Vagina (tissue), 2 donors: ENCODE measurements at regions not wholly inside any gene's neighbourhood (a gene's known extent, or its start where the extent isn't known, plus 50 kb on each side); places are given as distances from the start of the nearest gene placed in this dataset.

Experiments used
- POLR2A ChIP-seq, 2 donors: fragments of 450-650 bp; IDR thresholded peaks; one replicate each; pipeline ENCODE4 v1.6.1; 2017; ENCODE audit warnings: antibody characterized with exemption in 2 of 2, mild to moderate bottlenecking in 2 of 2, moderate library complexity in 2 of 2
- TF ChIP-seq, protein P1 (sequence below), 3 experiments: fragments of 450-650 bp in 2 of 3; fragments of 200-600 bp in 1 of 3; sonication (generic) in 1 of 3; IDR thresholded peaks; one replicate each; pipeline ENCODE4 v1.5.1; 2017 to 2019; ENCODE audit warnings: antibody characterized with exemption in 3 of 3, mild to moderate bottlenecking in 2 of 3, moderate library complexity in 2 of 3

DNA sequence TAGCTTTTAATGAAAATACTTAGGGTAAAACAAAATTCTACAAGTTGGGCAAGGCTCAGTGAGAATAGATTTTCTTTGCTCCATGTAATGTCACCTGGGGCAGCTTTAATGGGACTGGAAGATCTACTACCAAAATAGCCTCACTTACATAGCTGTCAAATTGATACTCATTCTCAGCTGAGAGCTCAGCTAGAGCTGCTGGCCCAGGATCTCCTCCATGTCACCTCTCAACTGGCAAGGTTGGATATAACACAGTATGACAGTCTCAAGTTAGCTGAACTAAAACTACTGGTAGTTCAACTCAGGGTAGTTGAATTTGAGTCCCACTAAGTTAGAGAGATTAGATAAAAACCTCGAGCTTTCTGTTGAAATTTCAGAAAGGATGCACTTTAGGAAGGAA lies 218.5 kb upstream of the PLSCR5 start:
- TF ChIP-seq, protein P1, sequence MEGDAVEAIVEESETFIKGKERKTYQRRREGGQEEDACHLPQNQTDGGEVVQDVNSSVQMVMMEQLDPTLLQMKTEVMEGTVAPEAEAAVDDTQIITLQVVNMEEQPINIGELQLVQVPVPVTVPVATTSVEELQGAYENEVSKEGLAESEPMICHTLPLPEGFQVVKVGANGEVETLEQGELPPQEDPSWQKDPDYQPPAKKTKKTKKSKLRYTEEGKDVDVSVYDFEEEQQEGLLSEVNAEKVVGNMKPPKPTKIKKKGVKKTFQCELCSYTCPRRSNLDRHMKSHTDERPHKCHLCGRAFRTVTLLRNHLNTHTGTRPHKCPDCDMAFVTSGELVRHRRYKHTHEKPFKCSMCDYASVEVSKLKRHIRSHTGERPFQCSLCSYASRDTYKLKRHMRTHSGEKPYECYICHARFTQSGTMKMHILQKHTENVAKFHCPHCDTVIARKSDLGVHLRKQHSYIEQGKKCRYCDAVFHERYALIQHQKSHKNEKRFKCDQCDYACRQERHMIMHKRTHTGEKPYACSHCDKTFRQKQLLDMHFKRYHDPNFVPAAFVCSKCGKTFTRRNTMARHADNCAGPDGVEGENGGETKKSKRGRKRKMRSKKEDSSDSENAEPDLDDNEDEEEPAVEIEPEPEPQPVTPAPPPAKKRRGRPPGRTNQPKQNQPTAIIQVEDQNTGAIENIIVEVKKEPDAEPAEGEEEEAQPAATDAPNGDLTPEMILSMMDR (IDR thresholded peaks at IDR 0.05) = no peak
- TF ChIP-seq POLR2A (IDR thresholded peaks at IDR 0.05) = no peak
